CD14-positive monocyte (primary cell): ENCODE measurements at regions not wholly inside any gene's neighbourhood (a gene's known extent, or its start where the extent isn't known, plus 50 kb on each side); places are given as distances from the start of the nearest gene placed in this dataset.
"Not testable (repeated sequence)": the region's sequence is repeated elsewhere in the genome, so short reads cannot be mapped to it uniquely, and the experiment has no call there.

ENCODE experiments used
- DNase-seq, 3 donors: peaks; one replicate each; pipeline ENCODE4 v3.0.0-alpha.2; 2011 to 2022
- H2AFZ ChIP-seq: 2 replicates; pipeline ENCODE4 v1.6.0; 2012; ENCODE audit warnings: mild to moderate bottlenecking, low read depth, low read length, inconsistent platforms; ENCODE audit not compliant: insufficient read depth, poor library complexity, severe bottlenecking
- H3K27ac ChIP-seq, 2 donors: 1 replicate in 1 of 2; 2 replicates in 1 of 2; pipeline ENCODE4 v1.5.1; 2012 to 2013; ENCODE audit warnings: low read length in 2 of 2, control low read depth in 1 of 2, inconsistent platforms in 1 of 2, low read depth in 1 of 2, mild to moderate bottlenecking in 1 of 2
- H3K27me3 ChIP-seq, 2 donors: one replicate each; pipeline versions ENCODE4 v1.6.0 to v1.6.1; 2011 to 2013; ENCODE audit warnings: low read length in 2 of 2; ENCODE audit not compliant: control insufficient read depth in 2 of 2, insufficient read depth in 2 of 2
- H3K36me3 ChIP-seq, 2 donors: replicated peaks in 1 of 2; 1 replicate in 1 of 2; 2 replicates in 1 of 2; pipeline versions ENCODE4 v1.5.1 to v1.6.1; 2012 to 2013; ENCODE audit warnings: low read length in 2 of 2, control low read depth in 1 of 2, inconsistent platforms in 1 of 2, mild to moderate bottlenecking in 1 of 2; ENCODE audit not compliant: insufficient read depth in 2 of 2, control insufficient read depth in 1 of 2
- H3K4me1 ChIP-seq, 2 donors: 1 replicate in 1 of 2; 2 replicates in 1 of 2; pipeline versions ENCODE4 v1.5.1 to v1.6.1; 2012 to 2013; ENCODE audit warnings: low read length in 2 of 2, control low read depth in 1 of 2, inconsistent platforms in 1 of 2, mild to moderate bottlenecking in 1 of 2, moderate library complexity in 1 of 2; ENCODE audit not compliant: insufficient read depth in 2 of 2, control insufficient read depth in 1 of 2
- H3K4me2 ChIP-seq: replicated peaks from 2 replicates; pipeline ENCODE3; 2012; ENCODE audit warnings: low read length, moderate library complexity, mild to moderate bottlenecking; ENCODE audit not compliant: poor library complexity, severe bottlenecking; ENCODE audit errors: extremely low read depth
- H3K4me3 ChIP-seq, 3 experiments: fragments of 200-600 bp in 1 of 3; sonication (generic) in 1 of 3; replicated peaks in 1 of 3; 1 replicate in 2 of 3; 2 replicates in 1 of 3; pipeline ENCODE4 v1.5.1; 2011 to 2013; ENCODE audit warnings: low read length in 3 of 3, mild to moderate bottlenecking in 3 of 3, control low read depth in 2 of 3, low read depth in 2 of 3, inconsistent platforms in 1 of 3, moderate library complexity in 1 of 3
- H3K79me2 ChIP-seq: 2 replicates; pipeline ENCODE4 v1.6.0; 2012; ENCODE audit warnings: mild to moderate bottlenecking, control low read depth, inconsistent platforms, low read length, moderate library complexity; ENCODE audit not compliant: insufficient read depth
- H3K9ac ChIP-seq: 2 replicates; pipeline ENCODE4 v1.6.0; 2017; ENCODE audit warnings: low read length, mild to moderate bottlenecking; ENCODE audit not compliant: insufficient read depth, poor library complexity, severe bottlenecking
- H3K9me3 ChIP-seq, 2 donors: replicated peaks in 1 of 2; 1 replicate in 1 of 2; 2 replicates in 1 of 2; pipeline versions ENCODE4 v1.5.1 to v1.6.1; 2012 to 2013; ENCODE audit warnings: low read length in 2 of 2, control low read depth in 1 of 2; ENCODE audit not compliant: control insufficient read depth in 1 of 2, insufficient read depth in 1 of 2
- H4K20me1 ChIP-seq: 2 replicates; pipeline ENCODE4 v1.6.0; 2012; ENCODE audit warnings: mild to moderate bottlenecking, low read length, control low read depth, moderate library complexity; ENCODE audit not compliant: insufficient read depth
- H3K27ac Mint-ChIP-seq, 7 donors: one replicate each; pipeline ENCODE4 v1.8.0; 2020; ENCODE audit warnings: mild to moderate bottlenecking in 7 of 7, mixed read lengths in 7 of 7, moderate library complexity in 6 of 7, inconsistent platforms in 2 of 7
- H3K27me3 Mint-ChIP-seq, 3 donors: one replicate each; pipeline ENCODE4 v1.8.0; 2021 to 2022; ENCODE audit warnings: low read depth in 3 of 3, mild to moderate bottlenecking in 3 of 3, mixed read lengths in 3 of 3, moderate library complexity in 3 of 3, inconsistent platforms in 1 of 3
- H3K36me3 Mint-ChIP-seq, 2 donors: one replicate each; pipeline ENCODE4 v1.8.0; 2020; ENCODE audit warnings: mixed read lengths in 2 of 2, inconsistent platforms in 1 of 2, mild to moderate bottlenecking in 1 of 2
- H3K4me1 Mint-ChIP-seq: one replicate; pipeline ENCODE4 v1.8.0; 2020; ENCODE audit warnings: mild to moderate bottlenecking, mixed read lengths
- H3K4me3 Mint-ChIP-seq, 2 donors: one replicate each; pipeline ENCODE4 v1.8.0; 2020; ENCODE audit warnings: mild to moderate bottlenecking in 2 of 2, mixed read lengths in 2 of 2, moderate library complexity in 1 of 2
- H3K9me3 Mint-ChIP-seq, 7 donors: one replicate each; pipeline ENCODE4 v1.8.0; 2020 to 2022; ENCODE audit warnings: mixed read lengths in 7 of 7, mild to moderate bottlenecking in 6 of 7, moderate library complexity in 6 of 7, inconsistent platforms in 2 of 7
- WGBS: methylation state at CpG from one replicate; pipeline ENCODE4 v1.1.5; 2013; ENCODE audit warnings: missing lambda C conversion rate; ENCODE audit not compliant: insufficient coverage; 5-methylcytosine and 5-hydroxymethylcytosine counted together
- intact Hi-C, 2 donors: fragments of 100-400 bp; cut with micrococcal nuclease; formaldehyde crosslinking; loops; one replicate each; pipeline versions ENCODE4 v1.15.0 to v1.15.1; 2023

DNA sequence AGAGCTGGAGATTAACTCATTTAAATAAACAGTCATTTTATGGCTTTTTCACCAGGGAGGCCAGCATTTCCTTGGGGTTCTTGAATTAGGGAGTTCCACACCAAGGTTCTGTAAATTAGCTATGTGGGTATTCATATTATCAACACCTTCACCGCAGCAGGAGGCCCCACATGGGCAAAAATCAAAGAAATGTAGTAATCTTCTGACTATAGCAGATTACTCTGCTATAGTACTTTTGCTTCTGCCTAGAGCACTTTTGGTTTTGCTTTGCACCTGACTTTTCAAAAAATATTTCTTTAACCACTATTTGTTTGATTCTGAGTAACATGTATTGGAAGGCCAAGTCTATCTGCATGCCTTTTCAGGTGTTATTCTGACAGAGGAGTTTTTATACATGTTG lies 108.6 kb upstream of the POMZP3 start:
- H3K4me1 ChIP-seq, H2AFZ ChIP-seq, H3K79me2 ChIP-seq, H3K36me3 Mint-ChIP-seq, H3K4me3 Mint-ChIP-seq, H3K4me2 ChIP-seq, H4K20me1 ChIP-seq, DNase-seq, H3K9ac ChIP-seq, H3K9me3 Mint-ChIP-seq, H3K36me3 ChIP-seq, H3K27me3 ChIP-seq, H3K27ac ChIP-seq, H3K27ac Mint-ChIP-seq, H3K9me3 ChIP-seq, H3K4me1 Mint-ChIP-seq, intact Hi-C loops, H3K27me3 Mint-ChIP-seq, H3K4me3 ChIP-seq: not testable (repeated sequence)
- WGBS, result no CpG with 5 or more reads among the region's 1 CpG

DNA sequence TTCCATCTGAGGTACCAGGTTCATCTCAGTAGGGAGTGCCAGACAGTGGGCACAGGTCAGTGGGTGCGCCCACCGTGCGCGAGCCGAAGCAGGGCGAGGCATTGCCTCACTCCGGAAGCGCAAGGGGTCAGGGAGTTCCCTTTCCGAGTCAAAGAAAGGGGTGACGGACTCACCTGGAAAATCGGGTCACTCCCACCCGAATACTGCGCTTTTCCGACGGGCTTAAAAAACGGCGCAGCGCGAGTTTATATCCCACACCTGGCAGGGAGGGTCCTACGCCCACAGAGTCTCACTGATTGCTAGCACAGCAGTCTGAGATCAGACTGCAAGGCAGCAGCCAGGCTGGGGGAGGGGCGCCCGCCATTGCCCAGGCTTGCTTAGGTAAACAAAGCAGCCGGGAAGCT lies 101.5 kb upstream of the POMZP3 start:
- H3K36me3 Mint-ChIP-seq, H3K79me2 ChIP-seq, H3K27ac ChIP-seq, H3K9ac ChIP-seq, H3K4me3 ChIP-seq, H3K27me3 Mint-ChIP-seq, H3K4me1 Mint-ChIP-seq, H3K27me3 ChIP-seq, H3K27ac Mint-ChIP-seq, H3K4me2 ChIP-seq, H3K9me3 Mint-ChIP-seq, H4K20me1 ChIP-seq, H3K4me3 Mint-ChIP-seq, H3K4me1 ChIP-seq, intact Hi-C loops, H3K36me3 ChIP-seq, H3K9me3 ChIP-seq, H2AFZ ChIP-seq, DNase-seq: not testable (repeated sequence)
- 98% methylated on average over 20 of the region's 23 CpGs for WGBS

DNA sequence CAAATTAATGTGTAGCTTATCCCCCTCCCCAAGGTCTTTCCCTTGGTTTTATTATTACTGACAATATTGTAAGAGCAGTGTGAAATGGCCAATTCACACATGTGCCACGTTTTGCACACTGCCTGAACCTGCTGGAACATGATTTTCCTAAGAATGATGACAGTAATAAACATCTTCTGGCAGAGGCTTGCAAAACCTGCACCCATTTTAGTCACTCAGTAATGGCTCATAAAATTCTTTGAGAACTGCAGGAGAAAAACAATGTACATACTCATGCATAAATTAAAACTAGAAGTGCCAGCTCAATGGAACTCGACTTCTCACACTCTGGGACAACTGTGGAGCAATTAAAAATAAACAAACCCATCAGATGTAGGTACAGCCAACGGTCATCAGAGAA lies 96.8 kb upstream of the POMZP3 start:
- H3K27ac ChIP-seq, H3K27me3 ChIP-seq, intact Hi-C loops, H3K4me3 Mint-ChIP-seq, H3K27ac Mint-ChIP-seq, H3K4me1 Mint-ChIP-seq, DNase-seq, H3K79me2 ChIP-seq, H3K4me1 ChIP-seq, H3K36me3 Mint-ChIP-seq, H3K27me3 Mint-ChIP-seq, H4K20me1 ChIP-seq, H3K4me3 ChIP-seq, H3K9me3 ChIP-seq, H2AFZ ChIP-seq, H3K36me3 ChIP-seq, H3K9ac ChIP-seq, H3K4me2 ChIP-seq, H3K9me3 Mint-ChIP-seq: not testable (repeated sequence)
- no CpG with 5 or more reads among the region's 3 CpGs for WGBS

DNA sequence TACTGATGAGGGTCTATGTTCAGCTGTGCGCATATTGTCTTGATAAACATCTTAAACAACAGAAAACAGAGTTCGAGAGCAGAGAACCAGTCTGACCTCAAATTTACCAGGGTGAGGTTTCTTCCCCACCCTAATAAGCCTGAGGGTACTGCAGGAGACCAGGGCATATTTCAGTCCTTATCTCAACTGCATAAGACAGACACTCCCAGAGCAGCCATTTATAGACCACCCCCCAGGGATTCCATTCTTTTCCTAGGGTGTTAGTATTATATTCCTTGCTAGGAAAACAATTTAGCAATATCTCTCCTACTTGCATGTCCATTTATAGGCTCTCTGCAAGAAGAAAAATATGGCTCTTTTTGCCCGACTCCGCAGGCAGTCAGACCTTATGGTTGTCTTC lies 89.5 kb upstream of the POMZP3 start:
- H3K4me3 Mint-ChIP-seq, H3K27ac ChIP-seq, H3K27ac Mint-ChIP-seq, H3K9ac ChIP-seq, H3K4me1 Mint-ChIP-seq, DNase-seq, H3K36me3 ChIP-seq, H3K79me2 ChIP-seq, H2AFZ ChIP-seq, H3K4me2 ChIP-seq, H3K4me1 ChIP-seq, H3K27me3 ChIP-seq, H4K20me1 ChIP-seq, H3K27me3 Mint-ChIP-seq, intact Hi-C loops, H3K4me3 ChIP-seq, H3K36me3 Mint-ChIP-seq: not testable (repeated sequence)
- H3K9me3 ChIP-seq, result peaks cover 11 to 15% of the 10 kb centered on the region in 2 donors
- peaks cover 3 to 19% (median 15%) of the 10 kb centered on the region in 7 donors for H3K9me3 Mint-ChIP-seq
- WGBS, result no CpG with 5 or more reads among the region's 4 CpGs
